ENCODE measurements at regions not wholly inside any gene's neighbourhood (a gene's known extent, or its start where the extent isn't known, plus 50 kb on each side); places are given as distances from the start of the nearest gene placed in this dataset.

GRCh38 chr9:121577166-121577565 lies 74.3 kb upstream of the DAB2IP start:
- Mint-ChIP-seq H3K27me3 (peaks cover 17 to 31% of the 10 kb centered on the region in 2 donors), H3K36me3 (ENCODE audit: insufficient read depth) (no peaks in the 10 kb centered on the region), H3K9me3 (no peaks in the 10 kb centered on the region), H3K4me1 (ENCODE audit: low read depth in 2 of 2) (no peaks in the 10 kb centered on the region), H3K4me3 (no peak overlapping the region), H3K27ac (no peak overlapping the region)
- no peak for DNase-seq
- ATAC-seq (replicated peaks) = no peak

- H3K4me3 Mint-ChIP-seq = no peak overlapping the region
- ATAC-seq (replicated peaks) = no peak
- H3K27me3 Mint-ChIP-seq = peaks cover 21 to 35% of the 10 kb centered on the region in 2 donors
- no peaks in the 10 kb centered on the region for H3K4me1 Mint-ChIP-seq (ENCODE audit: low read depth in 2 of 2)
- H3K36me3 Mint-ChIP-seq (ENCODE audit: insufficient read depth) = no peaks in the 10 kb centered on the region
- no peaks in the 10 kb centered on the region for H3K9me3 Mint-ChIP-seq
- no peak for DNase-seq
- H3K27ac Mint-ChIP-seq = no peak overlapping the region
Observed at GRCh38 chr9:121577572-121577971, 73.9 kb upstream of the DAB2IP start.

GRCh38 chr9:121581786-121582600 lies 69.4 kb upstream of the DAB2IP start:
- DNase-seq (no peak), ATAC-seq (replicated peaks) (no peak)
- Mint-ChIP-seq H3K9me3 (no peaks in the 10 kb centered on the region), H3K27me3 (peaks cover 38 to 70% of the 10 kb centered on the region in 2 donors), H3K27ac (no peak overlapping the region), H3K4me3 (no peak overlapping the region), H3K36me3 (ENCODE audit: insufficient read depth) (peaks cover 3% of the 10 kb centered on the region), H3K4me1 (ENCODE audit: low read depth in 2 of 2) (no peaks in the 10 kb centered on the region)

GRCh38 chr9:121582641-121583040 lies 68.8 kb upstream of the DAB2IP start:
- H3K4me3 Mint-ChIP-seq = no peak overlapping the region
- no peaks in the 10 kb centered on the region for H3K4me1 Mint-ChIP-seq (ENCODE audit: low read depth in 2 of 2)
- no peak overlapping the region for H3K27ac Mint-ChIP-seq
- peaks cover 4% of the 10 kb centered on the region for H3K36me3 Mint-ChIP-seq (ENCODE audit: insufficient read depth)
- H3K9me3 Mint-ChIP-seq = no peaks in the 10 kb centered on the region
- H3K27me3 Mint-ChIP-seq = peaks cover 45 to 75% of the 10 kb centered on the region in 2 donors
- ATAC-seq (replicated peaks) (no peak), DNase-seq (no peak)

- Mint-ChIP-seq H3K27me3 (peaks cover 48 to 87% of the 10 kb centered on the region in 2 donors), H3K36me3 (ENCODE audit: insufficient read depth) (peaks cover 4% of the 10 kb centered on the region), H3K9me3 (no peaks in the 10 kb centered on the region), H3K4me3 (no peak overlapping the region), H3K4me1 (ENCODE audit: low read depth in 2 of 2) (no peaks in the 10 kb centered on the region), H3K27ac (no peak overlapping the region)
- DNase-seq (no peak), ATAC-seq (replicated peaks) (no peak)
Observed at GRCh38 chr9:121584421-121584820, 67.0 kb upstream of the DAB2IP start.

- peaks cover 52 to 80% of the 10 kb centered on the region in 2 donors for H3K27me3 Mint-ChIP-seq
- H3K9me3 Mint-ChIP-seq = no peaks in the 10 kb centered on the region
- H3K36me3 Mint-ChIP-seq (ENCODE audit: insufficient read depth) = peaks cover 4% of the 10 kb centered on the region
- no peak for DNase-seq
- ATAC-seq (replicated peaks) = no peak
- H3K4me1 Mint-ChIP-seq (ENCODE audit: low read depth in 2 of 2) = no peaks in the 10 kb centered on the region
- no peak overlapping the region for H3K4me3 Mint-ChIP-seq
- H3K27ac Mint-ChIP-seq = no peak overlapping the region
Observed at GRCh38 chr9:121587863-121588262, 63.6 kb upstream of the DAB2IP start.

GRCh38 chr9:121589986-121590385 lies 61.4 kb upstream of the DAB2IP start:
- Mint-ChIP-seq H3K4me3 (no peak overlapping the region), H3K9me3 (no peaks in the 10 kb centered on the region), H3K27ac (no peak overlapping the region), H3K27me3 (peaks cover 54 to 75% of the 10 kb centered on the region in 2 donors), H3K36me3 (ENCODE audit: insufficient read depth) (peaks cover 7% of the 10 kb centered on the region), H3K4me1 (ENCODE audit: low read depth in 2 of 2) (no peaks in the 10 kb centered on the region)
- DNase-seq (no peak), ATAC-seq (replicated peaks) (no peak)

GRCh38 chr9:121592265-121592664 lies 59.2 kb upstream of the DAB2IP start:
- Mint-ChIP-seq H3K27ac (no peak overlapping the region), H3K4me1 (ENCODE audit: low read depth in 2 of 2) (no peaks in the 10 kb centered on the region), H3K4me3 (no peak overlapping the region), H3K27me3 (peaks cover 48 to 65% of the 10 kb centered on the region in 2 donors), H3K36me3 (ENCODE audit: insufficient read depth) (peaks cover 3% of the 10 kb centered on the region), H3K9me3 (peaks cover 0 to under 1% of the 10 kb centered on the region in 2 donors)
- DNase-seq = no peak
- no peak for ATAC-seq (replicated peaks)

GRCh38 chr9:121593066-121593465 lies 58.4 kb upstream of the DAB2IP start:
- Mint-ChIP-seq H3K27me3 (peaks cover 51 to 67% of the 10 kb centered on the region in 2 donors), H3K9me3 (peaks cover 0 to 3% of the 10 kb centered on the region in 2 donors), H3K4me3 (no peak overlapping the region), H3K36me3 (ENCODE audit: insufficient read depth) (peaks cover 3% of the 10 kb centered on the region), H3K27ac (no peak overlapping the region), H3K4me1 (ENCODE audit: low read depth in 2 of 2) (no peaks in the 10 kb centered on the region)
- ATAC-seq (replicated peaks) (no peak), DNase-seq (no peak)

GRCh38 chr9:121596515-121596914 lies 54.9 kb upstream of the DAB2IP start:
- H3K4me1 Mint-ChIP-seq (ENCODE audit: low read depth in 2 of 2) = peaks cover 0 to 6% of the 10 kb centered on the region in 2 donors
- H3K36me3 Mint-ChIP-seq (ENCODE audit: insufficient read depth) = peaks cover 3% of the 10 kb centered on the region
- H3K9me3 Mint-ChIP-seq = peaks cover 0 to 3% of the 10 kb centered on the region in 2 donors
- H3K4me3 Mint-ChIP-seq = no peak overlapping the region
- H3K27me3 Mint-ChIP-seq = peaks cover 44 to 61% of the 10 kb centered on the region in 2 donors
- DNase-seq (no peak), ATAC-seq (replicated peaks) (no peak)
- no peak overlapping the region for H3K27ac Mint-ChIP-seq

GRCh38 chr9:121597698-121598166 lies 53.7 kb upstream of the DAB2IP start:
- Mint-ChIP-seq H3K9me3 (peaks cover 0 to 3% of the 10 kb centered on the region in 2 donors), H3K36me3 (ENCODE audit: insufficient read depth) (peaks cover 3% of the 10 kb centered on the region), H3K4me1 (ENCODE audit: low read depth in 2 of 2) (peaks cover 0 to 6% of the 10 kb centered on the region in 2 donors), H3K27ac (no peak overlapping the region), H3K4me3 (no peak overlapping the region), H3K27me3 (peaks cover 50 to 67% of the 10 kb centered on the region in 2 donors)
- ATAC-seq (replicated peaks) (no peak), DNase-seq (no peak)

GRCh38 chr9:121598167-121598964 lies 53.1 kb upstream of the DAB2IP start:
- H3K27ac Mint-ChIP-seq = no peak overlapping the region
- peaks cover 0 to 6% of the 10 kb centered on the region in 2 donors for H3K4me1 Mint-ChIP-seq (ENCODE audit: low read depth in 2 of 2)
- DNase-seq (no peak), ATAC-seq (replicated peaks) (no peak)
- H3K27me3 Mint-ChIP-seq = peaks cover 50 to 73% of the 10 kb centered on the region in 2 donors
- peaks cover 0 to 3% of the 10 kb centered on the region in 2 donors for H3K9me3 Mint-ChIP-seq
- H3K4me3 Mint-ChIP-seq = peak overlapping the region in 1 of 2 donors; percentile 47
- peaks cover 3% of the 10 kb centered on the region for H3K36me3 Mint-ChIP-seq (ENCODE audit: insufficient read depth)

GRCh38 chr9:121598965-121599871 lies 52.2 kb upstream of the DAB2IP start:
- peaks cover 57 to 80% of the 10 kb centered on the region in 2 donors for H3K27me3 Mint-ChIP-seq
- ATAC-seq (replicated peaks) (no peak), DNase-seq (no peak)
- H3K4me1 Mint-ChIP-seq (ENCODE audit: low read depth in 2 of 2) = peaks cover 0 to 6% of the 10 kb centered on the region in 2 donors
- peak overlapping the region in 1 of 2 donors; percentile 47 for H3K4me3 Mint-ChIP-seq
- H3K27ac Mint-ChIP-seq = no peak overlapping the region
- H3K9me3 Mint-ChIP-seq = peaks cover 0 to 3% of the 10 kb centered on the region in 2 donors
- H3K36me3 Mint-ChIP-seq (ENCODE audit: insufficient read depth) = no peaks in the 10 kb centered on the region
